Liver (tissue), 8 donors: ENCODE measurements at regions not wholly inside any gene's neighbourhood (a gene's known extent, or its start where the extent isn't known, plus 50 kb on each side); places are given as distances from the start of the nearest gene placed in this dataset.

Experiments
- DNase-seq: peaks from one replicate; pipeline ENCODE4 v3.0.0-alpha.2; 2017; ENCODE audit warnings: low spot score
- H3K27ac ChIP-seq, 2 donors: one replicate each; pipeline ENCODE4 v1.7.0; 2013; ENCODE audit warnings: inconsistent platforms in 2 of 2, low read length in 2 of 2, control low read depth in 1 of 2, low read depth in 1 of 2, mild to moderate bottlenecking in 1 of 2
- H3K27me3 ChIP-seq, 4 donors: one replicate each; pipeline versions ENCODE4 v1.6.1 to v1.7.0; 2013; ENCODE audit warnings: low read length in 3 of 4, inconsistent platforms in 1 of 4, mild to moderate bottlenecking in 1 of 4, moderate library complexity in 1 of 4; ENCODE audit not compliant: control insufficient read depth in 4 of 4, insufficient read depth in 4 of 4
- H3K36me3 ChIP-seq, 4 donors: one replicate each; pipeline versions ENCODE4 v1.6.1 to v1.7.0; 2013; ENCODE audit warnings: low read length in 3 of 4, mild to moderate bottlenecking in 3 of 4, low read depth in 1 of 4, moderate library complexity in 1 of 4; ENCODE audit not compliant: control insufficient read depth in 4 of 4, insufficient read depth in 3 of 4
- H3K4me1 ChIP-seq, 4 donors: one replicate each; pipeline versions ENCODE4 v1.6.1 to v1.7.0; 2013; ENCODE audit warnings: low read length in 3 of 4, mild to moderate bottlenecking in 3 of 4, moderate library complexity in 1 of 4; ENCODE audit not compliant: control insufficient read depth in 4 of 4, insufficient read depth in 4 of 4
- H3K4me3 ChIP-seq, 3 donors: one replicate each; pipeline versions ENCODE4 v1.6.1 to v1.7.0; 2013; ENCODE audit warnings: low read length in 3 of 3, control low read depth in 1 of 3, low read depth in 1 of 3, mild to moderate bottlenecking in 1 of 3
- H3K9ac ChIP-seq, 2 donors: one replicate each; pipeline ENCODE4 v1.7.0; 2013; ENCODE audit warnings: low read length in 2 of 2, mild to moderate bottlenecking in 2 of 2, moderate library complexity in 2 of 2, control low read depth in 1 of 2, low read depth in 1 of 2
- H3K9me3 ChIP-seq, 4 donors: one replicate each; pipeline versions ENCODE4 v1.6.1 to v1.7.0; 2013; ENCODE audit warnings: low read length in 3 of 4; ENCODE audit not compliant: control insufficient read depth in 4 of 4
- ATF3 ChIP-seq: IDR thresholded peaks from 2 replicates; pipeline ENCODE4 v1.6.1; 2016; ENCODE audit warnings: antibody characterized with exemption
- CTCF ChIP-seq: fragments of 150-350 bp; IDR thresholded peaks from 2 replicates; pipeline ENCODE4 v1.5.1; 2017; ENCODE audit warnings: improper control_type of control experiment, low read depth, low read length; ENCODE audit not compliant: missing input control
- EGR1 ChIP-seq, 2 donors: IDR thresholded peaks; 2 replicates each; pipeline ENCODE4 v1.6.1; 2016 to 2018; ENCODE audit warnings: antibody characterized with exemption in 2 of 2, low read depth in 2 of 2
- FOXA1 ChIP-seq: IDR thresholded peaks from 2 replicates; pipeline ENCODE4 v1.6.1; 2016; ENCODE audit warnings: antibody characterized with exemption
- FOXA2 ChIP-seq: IDR thresholded peaks from 2 replicates; pipeline ENCODE4 v1.6.1; 2016; ENCODE audit warnings: antibody characterized with exemption
- GABPA ChIP-seq, 2 donors: IDR thresholded peaks in 1 of 2; conservative IDR thresholded peaks in 1 of 2; 2 replicates each; pipeline ENCODE4 v1.6.1; 2016; ENCODE audit warnings: antibody characterized with exemption in 2 of 2, mild to moderate bottlenecking in 1 of 2, moderate library complexity in 1 of 2
- HNF4A ChIP-seq, 2 donors: conservative IDR thresholded peaks; 2 replicates each; pipeline ENCODE4 v1.6.1; 2016; ENCODE audit warnings: antibody characterized with exemption in 2 of 2, mild to moderate bottlenecking in 2 of 2
- HNF4G ChIP-seq: IDR thresholded peaks from 2 replicates; pipeline ENCODE4 v1.6.1; 2016; ENCODE audit warnings: antibody characterized with exemption
- JUND ChIP-seq, 2 donors: IDR thresholded peaks; 2 replicates each; pipeline ENCODE4 v1.6.1; 2016; ENCODE audit warnings: antibody characterized with exemption in 2 of 2
- NR2F2 ChIP-seq: IDR thresholded peaks from 2 replicates; pipeline ENCODE4 v1.6.1; 2016; ENCODE audit warnings: antibody characterized with exemption
- RAD21 ChIP-seq, 2 donors: IDR thresholded peaks; 2 replicates each; pipeline ENCODE4 v1.6.1; 2016; ENCODE audit warnings: antibody characterized with exemption in 2 of 2, mild to moderate bottlenecking in 2 of 2
- RXRA ChIP-seq, 2 donors: IDR thresholded peaks; 2 replicates each; pipeline ENCODE4 v1.6.1; 2017 to 2018; ENCODE audit warnings: antibody characterized with exemption in 2 of 2, mild to moderate bottlenecking in 1 of 2
- SP1 ChIP-seq: IDR thresholded peaks from 2 replicates; pipeline ENCODE4 v1.6.1; 2018; ENCODE audit warnings: antibody characterized with exemption, mild to moderate bottlenecking
- TAF1 ChIP-seq: conservative IDR thresholded peaks from 2 replicates; pipeline ENCODE4 v1.6.1; 2016; ENCODE audit warnings: antibody characterized with exemption, mild to moderate bottlenecking
- YY1 ChIP-seq: IDR thresholded peaks from 2 replicates; pipeline ENCODE4 v1.6.1; 2016; ENCODE audit warnings: antibody characterized with exemption, mild to moderate bottlenecking
- ZBTB33 ChIP-seq: IDR thresholded peaks from 2 replicates; pipeline ENCODE4 v1.6.1; 2016; ENCODE audit warnings: antibody characterized with exemption
- WGBS: extraction: QIAGEN DNeasy Blood & Tissue Kit; methylation state at CpG from one replicate; pipeline ENCODE4 v1.1.7; 2013; 5-methylcytosine and 5-hydroxymethylcytosine counted together
- TF ChIP-seq, protein P1 (sequence below): IDR thresholded peaks from 2 replicates; pipeline ENCODE4 v1.6.1; 2016; ENCODE audit warnings: antibody characterized with exemption
- TF ChIP-seq, protein P2 (sequence below): IDR thresholded peaks from 2 replicates; pipeline ENCODE4 v1.6.1; 2016; ENCODE audit warnings: antibody characterized with exemption, mild to moderate bottlenecking
- donor health status: healthy.
- donor health status: healthy.
- donor health status: healthy.
- donor health status: healthy.
- donor health status: healthy.

DNA sequence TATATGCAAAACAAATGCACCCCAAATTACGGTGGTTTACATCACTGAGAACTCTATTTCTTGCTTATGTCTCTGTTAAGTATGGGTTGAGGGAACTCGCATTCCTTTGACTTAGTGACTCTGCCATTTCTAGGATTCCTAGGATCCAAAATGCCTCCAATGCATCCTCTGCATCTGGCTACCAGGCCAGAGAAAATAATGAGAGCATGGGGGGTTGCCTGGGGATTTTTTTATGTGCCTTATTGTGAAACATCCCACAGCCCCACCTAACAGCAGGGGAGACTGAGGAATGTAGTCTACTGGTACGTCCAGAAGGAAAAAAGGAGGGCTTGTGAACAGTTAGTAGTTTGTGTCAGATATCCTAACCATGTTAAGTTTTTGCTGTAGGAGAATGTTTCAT lies 466.0 kb upstream of the ARRDC3 start:
- DNase-seq, result no peak
- Histone ChIP-seq H3K27ac (no peak overlapping the region), H3K27me3 (no peaks in the 10 kb centered on the region), H3K4me3 (no peak overlapping the region), H3K9ac (no peak overlapping the region), H3K4me1 (no peaks in the 10 kb centered on the region), H3K36me3 (no peaks in the 10 kb centered on the region), H3K9me3 (no peaks in the 10 kb centered on the region)
- no peak for TF ChIP-seq ATF3
- no peak for TF ChIP-seq FOXA2
- no peak for TF ChIP-seq TAF1
- TF ChIP-seq HNF4A (conservative IDR thresholded peaks at IDR 0.05), result no peak
- no peak for TF ChIP-seq CTCF
- no peak for TF ChIP-seq EGR1 (IDR thresholded peaks at IDR 0.05; ENCODE audit: low read depth in 2 of 2)
- 68% methylated on average over 3 of the region's 3 CpGs for WGBS

DNA sequence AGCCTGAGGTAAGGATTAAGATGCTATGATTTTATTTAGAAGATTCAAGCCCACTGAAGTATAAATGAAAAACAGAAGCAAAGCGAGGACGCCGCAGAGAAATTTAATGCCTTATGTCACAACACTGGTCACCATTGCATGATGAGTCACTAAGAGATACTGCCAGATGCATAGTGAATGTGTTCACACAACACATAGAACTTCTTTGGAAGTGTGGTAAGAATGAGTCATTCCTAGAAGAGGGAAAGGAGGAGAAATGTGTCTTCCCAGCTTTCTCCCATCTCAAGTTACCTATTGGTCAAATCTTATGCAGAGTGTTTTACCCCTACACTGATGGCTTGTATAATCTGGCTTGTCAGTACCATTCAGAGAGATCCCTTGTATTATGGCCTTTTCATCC lies 465.3 kb upstream of the ARRDC3 start:
- Histone ChIP-seq H3K27me3 (no peaks in the 10 kb centered on the region), H3K4me3 (no peak overlapping the region), H3K9me3 (no peaks in the 10 kb centered on the region), H3K27ac (no peak overlapping the region), H3K9ac (no peak overlapping the region), H3K36me3 (no peaks in the 10 kb centered on the region), H3K4me1 (no peaks in the 10 kb centered on the region)
- no peak for DNase-seq
- 84% methylated on average over 3 of the region's 3 CpGs for WGBS
- TF ChIP-seq, protein P1, sequence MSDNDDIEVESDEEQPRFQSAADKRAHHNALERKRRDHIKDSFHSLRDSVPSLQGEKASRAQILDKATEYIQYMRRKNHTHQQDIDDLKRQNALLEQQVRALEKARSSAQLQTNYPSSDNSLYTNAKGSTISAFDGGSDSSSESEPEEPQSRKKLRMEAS, result no peak
- no peak for TF ChIP-seq JUND (IDR thresholded peaks at IDR 0.05)
- no peak for TF ChIP-seq RXRA (IDR thresholded peaks at IDR 0.05)

DNA sequence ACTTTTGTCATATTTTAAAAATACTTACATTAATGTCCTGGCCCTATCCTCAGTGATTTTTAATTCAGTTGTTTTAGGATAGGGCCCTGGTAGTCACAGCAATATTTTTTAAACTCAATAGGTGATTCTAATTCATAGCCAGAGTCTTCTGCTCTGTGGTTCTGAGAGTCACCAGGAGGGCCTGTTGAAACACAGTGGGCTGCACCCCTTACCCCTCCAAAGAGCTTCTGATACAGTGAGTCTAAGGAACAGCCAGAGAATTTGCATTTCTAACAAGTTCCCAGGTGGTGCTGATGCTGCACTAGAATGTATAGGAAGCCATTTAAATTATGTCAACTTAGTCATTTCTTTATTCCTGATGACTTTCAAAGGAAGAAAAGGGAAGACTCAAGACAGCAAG lies 458.3 kb upstream of the ARRDC3 start:
- no peaks in the 10 kb centered on the region for H3K9me3 ChIP-seq
- H3K36me3 ChIP-seq, result no peaks in the 10 kb centered on the region
- no peak for DNase-seq
- no peak overlapping the region for H3K9ac ChIP-seq
- no peak overlapping the region for H3K27ac ChIP-seq
- no peaks in the 10 kb centered on the region for H3K4me1 ChIP-seq
- H3K27me3 ChIP-seq, result no peaks in the 10 kb centered on the region
- H3K4me3 ChIP-seq, result no peak overlapping the region
- TF ChIP-seq, protein P2, sequence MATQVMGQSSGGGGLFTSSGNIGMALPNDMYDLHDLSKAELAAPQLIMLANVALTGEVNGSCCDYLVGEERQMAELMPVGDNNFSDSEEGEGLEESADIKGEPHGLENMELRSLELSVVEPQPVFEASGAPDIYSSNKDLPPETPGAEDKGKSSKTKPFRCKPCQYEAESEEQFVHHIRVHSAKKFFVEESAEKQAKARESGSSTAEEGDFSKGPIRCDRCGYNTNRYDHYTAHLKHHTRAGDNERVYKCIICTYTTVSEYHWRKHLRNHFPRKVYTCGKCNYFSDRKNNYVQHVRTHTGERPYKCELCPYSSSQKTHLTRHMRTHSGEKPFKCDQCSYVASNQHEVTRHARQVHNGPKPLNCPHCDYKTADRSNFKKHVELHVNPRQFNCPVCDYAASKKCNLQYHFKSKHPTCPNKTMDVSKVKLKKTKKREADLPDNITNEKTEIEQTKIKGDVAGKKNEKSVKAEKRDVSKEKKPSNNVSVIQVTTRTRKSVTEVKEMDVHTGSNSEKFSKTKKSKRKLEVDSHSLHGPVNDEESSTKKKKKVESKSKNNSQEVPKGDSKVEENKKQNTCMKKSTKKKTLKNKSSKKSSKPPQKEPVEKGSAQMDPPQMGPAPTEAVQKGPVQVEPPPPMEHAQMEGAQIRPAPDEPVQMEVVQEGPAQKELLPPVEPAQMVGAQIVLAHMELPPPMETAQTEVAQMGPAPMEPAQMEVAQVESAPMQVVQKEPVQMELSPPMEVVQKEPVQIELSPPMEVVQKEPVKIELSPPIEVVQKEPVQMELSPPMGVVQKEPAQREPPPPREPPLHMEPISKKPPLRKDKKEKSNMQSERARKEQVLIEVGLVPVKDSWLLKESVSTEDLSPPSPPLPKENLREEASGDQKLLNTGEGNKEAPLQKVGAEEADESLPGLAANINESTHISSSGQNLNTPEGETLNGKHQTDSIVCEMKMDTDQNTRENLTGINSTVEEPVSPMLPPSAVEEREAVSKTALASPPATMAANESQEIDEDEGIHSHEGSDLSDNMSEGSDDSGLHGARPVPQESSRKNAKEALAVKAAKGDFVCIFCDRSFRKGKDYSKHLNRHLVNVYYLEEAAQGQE, result no peak
- TF ChIP-seq TAF1 (no peak), NR2F2 (no peak), ZBTB33 (no peak), CTCF (no peak), FOXA1 (no peak), RAD21 (IDR thresholded peaks at IDR 0.05) (no peak), GABPA (IDR thresholded peaks at IDR 0.05 in 1 of 2, conservative IDR thresholded peaks at IDR 0.05 in 1 of 2) (no peak), EGR1 (IDR thresholded peaks at IDR 0.05; ENCODE audit: low read depth in 2 of 2) (no peak), YY1 (no peak), JUND (IDR thresholded peaks at IDR 0.05) (no peak), HNF4G (no peak), FOXA2 (no peak), SP1 (no peak), ATF3 (no peak), RXRA (IDR thresholded peaks at IDR 0.05) (no peak)
- TF ChIP-seq, protein P1, result no peak
